Upper lobe of right lung (tissue), 1 donor: ENCODE measurements at regions not wholly inside any gene's neighbourhood (a gene's known extent, or its start where the extent isn't known, plus 50 kb on each side); places are given as distances from the start of the nearest gene placed in this dataset.

Experiments used
- ATAC-seq: fragments of 200-7000 bp; cut with Tn5 transposase; one replicate; pipeline ENCODE4 v1.9.1; 2020; ENCODE audit warnings: mild to moderate bottlenecking, moderate library complexity
- DNase-seq: peaks from one replicate; pipeline ENCODE4 v3.0.0-alpha.2; 2020
- H3K27ac ChIP-seq: fragments of 200-600 bp; one replicate; pipeline ENCODE4 v1.8.0; 2022
- H3K27me3 ChIP-seq: fragments of 200-600 bp; one replicate; pipeline ENCODE4 v1.8.0; 2022; ENCODE audit warnings: mild to moderate bottlenecking
- H3K36me3 ChIP-seq: fragments of 200-600 bp; one replicate; pipeline ENCODE4 v1.8.0; 2022
- H3K4me1 ChIP-seq: fragments of 200-600 bp; one replicate; pipeline ENCODE4 v1.8.0; 2022
- H3K4me3 ChIP-seq: fragments of 200-600 bp; one replicate; pipeline ENCODE4 v1.8.0; 2022; ENCODE audit warnings: mild to moderate bottlenecking
- H3K9me3 ChIP-seq: fragments of 200-600 bp; one replicate; pipeline ENCODE4 v1.8.0; 2022
- intact Hi-C: fragments of 100-400 bp; cut with DNase I; formaldehyde crosslinking; loops from one replicate; pipeline ENCODE4 v1.11.0; 2022
- TF ChIP-seq, protein P1 (sequence below): fragments of 200-600 bp; IDR thresholded peaks from one replicate; pipeline ENCODE4 v1.8.0; 2022; ENCODE audit warnings: antibody characterized with exemption
- donor health status: DM: no; HTN: yes; CAD: no; lungs with severe emphysema.

- Histone ChIP-seq H3K27me3 (no peaks in the 10 kb centered on the region), H3K9me3 (no peaks in the 10 kb centered on the region), H3K4me1 (no peaks in the 10 kb centered on the region), H3K36me3 (no peaks in the 10 kb centered on the region), H3K27ac (no peak overlapping the region), H3K4me3 (no peak overlapping the region)
- ATAC-seq (no peak), DNase-seq (no peak)
- TF ChIP-seq, protein P1, sequence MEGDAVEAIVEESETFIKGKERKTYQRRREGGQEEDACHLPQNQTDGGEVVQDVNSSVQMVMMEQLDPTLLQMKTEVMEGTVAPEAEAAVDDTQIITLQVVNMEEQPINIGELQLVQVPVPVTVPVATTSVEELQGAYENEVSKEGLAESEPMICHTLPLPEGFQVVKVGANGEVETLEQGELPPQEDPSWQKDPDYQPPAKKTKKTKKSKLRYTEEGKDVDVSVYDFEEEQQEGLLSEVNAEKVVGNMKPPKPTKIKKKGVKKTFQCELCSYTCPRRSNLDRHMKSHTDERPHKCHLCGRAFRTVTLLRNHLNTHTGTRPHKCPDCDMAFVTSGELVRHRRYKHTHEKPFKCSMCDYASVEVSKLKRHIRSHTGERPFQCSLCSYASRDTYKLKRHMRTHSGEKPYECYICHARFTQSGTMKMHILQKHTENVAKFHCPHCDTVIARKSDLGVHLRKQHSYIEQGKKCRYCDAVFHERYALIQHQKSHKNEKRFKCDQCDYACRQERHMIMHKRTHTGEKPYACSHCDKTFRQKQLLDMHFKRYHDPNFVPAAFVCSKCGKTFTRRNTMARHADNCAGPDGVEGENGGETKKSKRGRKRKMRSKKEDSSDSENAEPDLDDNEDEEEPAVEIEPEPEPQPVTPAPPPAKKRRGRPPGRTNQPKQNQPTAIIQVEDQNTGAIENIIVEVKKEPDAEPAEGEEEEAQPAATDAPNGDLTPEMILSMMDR = no peak
- intact Hi-C loops = no loop called here
These were observed 348.4 kb downstream of the GLRX3 start for GRCh38 chr10:130484468-130485180.

- H3K27me3 ChIP-seq = no peaks in the 10 kb centered on the region
- no peaks in the 10 kb centered on the region for H3K36me3 ChIP-seq
- H3K4me1 ChIP-seq = no peaks in the 10 kb centered on the region
- no peaks in the 10 kb centered on the region for H3K9me3 ChIP-seq
- no peak overlapping the region for H3K4me3 ChIP-seq
- TF ChIP-seq, protein P1 = no peak
- no peak for DNase-seq
- H3K27ac ChIP-seq = no peak overlapping the region
- no peak for ATAC-seq
- intact Hi-C loops = no loop called here
These were observed 349.2 kb downstream of the GLRX3 start for GRCh38 chr10:130485236-130485957.

- H3K27me3 ChIP-seq = no peaks in the 10 kb centered on the region
- H3K9me3 ChIP-seq = no peaks in the 10 kb centered on the region
- TF ChIP-seq, protein P1 = no peak
- DNase-seq (peak; percentile 53), ATAC-seq (no peak)
- intact Hi-C loops = no loop called here
- H3K4me3 ChIP-seq = no peak overlapping the region
- no peaks in the 10 kb centered on the region for H3K4me1 ChIP-seq
- H3K36me3 ChIP-seq = no peaks in the 10 kb centered on the region
- no peak overlapping the region for H3K27ac ChIP-seq
These were observed 350.0 kb downstream of the GLRX3 start for GRCh38 chr10:130485958-130486895.

- Histone ChIP-seq H3K27me3 (no peaks in the 10 kb centered on the region), H3K9me3 (no peaks in the 10 kb centered on the region), H3K4me3 (no peak overlapping the region), H3K4me1 (no peaks in the 10 kb centered on the region), H3K36me3 (no peaks in the 10 kb centered on the region), H3K27ac (no peak overlapping the region)
- no peak for ATAC-seq
- DNase-seq = no peak
- TF ChIP-seq, protein P1 = no peak
- intact Hi-C loops = no loop called here
These were observed 350.7 kb downstream of the GLRX3 start for GRCh38 chr10:130486906-130487305.

DNA sequence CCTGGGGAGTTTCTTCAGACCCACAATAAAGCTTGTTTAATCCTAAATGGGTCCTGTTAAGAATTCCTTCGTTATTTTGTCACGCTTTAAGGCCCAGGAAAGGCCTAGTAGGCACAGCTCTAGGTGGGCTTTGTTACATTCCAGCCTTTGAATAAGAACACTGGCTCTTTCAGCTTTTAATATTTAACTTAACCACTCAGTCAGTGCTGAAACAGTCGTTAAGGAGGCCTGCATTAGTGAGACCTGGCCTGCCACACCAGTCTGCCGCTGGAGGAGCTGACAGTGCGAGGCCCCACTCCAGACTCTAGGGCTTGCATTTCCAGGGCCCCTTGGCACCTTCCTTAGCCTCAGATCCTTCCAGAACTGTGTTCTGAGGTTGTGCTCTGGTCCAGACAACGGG lies 351.4 kb downstream of the GLRX3 start:
- TF ChIP-seq, protein P1 = no peak
- no peaks in the 10 kb centered on the region for H3K27me3 ChIP-seq
- no peaks in the 10 kb centered on the region for H3K36me3 ChIP-seq
- intact Hi-C loops = no loop called here
- DNase-seq (no peak), ATAC-seq (no peak)
- no peaks in the 10 kb centered on the region for H3K9me3 ChIP-seq
- H3K4me1 ChIP-seq = no peaks in the 10 kb centered on the region
- H3K4me3 ChIP-seq = no peak overlapping the region
- no peak overlapping the region for H3K27ac ChIP-seq
